Thoracic aorta (tissue), 2 donors: ENCODE measurements at regions not wholly inside any gene's neighbourhood (a gene's known extent, or its start where the extent isn't known, plus 50 kb on each side); places are given as distances from the start of the nearest gene placed in this dataset.

Experiments
- ATAC-seq: fragments of 150-250 bp; one replicate; pipeline ENCODE4 v1.8.0; 2017; ENCODE audit warnings: low read depth; ENCODE audit not compliant: insufficient number of reproducible peaks, low FRiP score
- DNase-seq: peaks from one replicate; pipeline ENCODE4 v3.0.0-alpha.2; 2020; ENCODE audit warnings: low spot score
- H3K27ac ChIP-seq, 2 donors: fragments of 200-600 bp; sonication (generic); 1 replicate in 1 of 2; 2 replicates in 1 of 2; pipeline ENCODE4 v1.5.1; 2016; ENCODE audit warnings: mild to moderate bottlenecking in 2 of 2, moderate library complexity in 2 of 2
- H3K27me3 ChIP-seq: fragments of 200-600 bp; sonication (generic); replicated peaks from 2 replicates; pipeline ENCODE4 v1.6.0; 2016; ENCODE audit warnings: mild to moderate bottlenecking; ENCODE audit not compliant: insufficient read depth
- H3K36me3 ChIP-seq: fragments of 200-600 bp; sonication (generic); one replicate; pipeline ENCODE4 v1.5.1; 2016
- H3K4me1 ChIP-seq, 2 donors: fragments of 200-600 bp; sonication (generic); 1 replicate in 1 of 2; 2 replicates in 1 of 2; pipeline versions ENCODE4 v1.5.1 to v1.6.0; 2016; ENCODE audit warnings: low read depth in 2 of 2, mild to moderate bottlenecking in 1 of 2; ENCODE audit not compliant: control insufficient read depth in 1 of 2
- H3K4me3 ChIP-seq: fragments of 200-600 bp; sonication (generic); 2 replicates; pipeline ENCODE4 v1.5.1; 2016; ENCODE audit warnings: mild to moderate bottlenecking
- H3K9me3 ChIP-seq: fragments of 200-600 bp; sonication (generic); 2 replicates; pipeline ENCODE4 v1.5.1; 2016
- TF ChIP-seq, protein P1 (sequence below): fragments of 200-600 bp; sonication (generic); IDR thresholded peaks from one replicate; pipeline ENCODE4 v1.5.1; 2019; ENCODE audit warnings: antibody characterized with exemption

DNA sequence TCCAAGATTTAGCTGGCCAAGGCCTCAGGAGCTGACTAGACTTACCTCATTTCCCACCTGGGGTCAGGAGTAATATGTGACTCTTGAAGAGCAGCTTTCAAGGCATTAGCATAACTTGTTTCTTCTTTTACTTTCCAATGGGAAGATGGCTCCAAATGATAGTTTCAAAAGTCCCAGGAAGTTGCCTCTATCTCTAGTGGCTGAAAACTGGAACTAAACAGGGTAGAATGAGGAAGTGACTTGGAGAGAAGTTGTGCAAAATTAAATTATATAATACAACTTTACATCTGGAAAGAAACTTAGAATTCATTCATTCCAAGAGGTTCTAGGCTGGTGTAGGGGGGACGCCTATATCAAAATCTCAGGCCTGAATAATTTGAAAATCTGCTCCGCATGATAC lies 250.1 kb upstream of the FMN2 start:
- ATAC-seq (no peak), DNase-seq (no peak)
- Histone ChIP-seq H3K9me3 (no peaks in the 10 kb centered on the region), H3K27me3 (no peaks in the 10 kb centered on the region), H3K36me3 (no peaks in the 10 kb centered on the region), H3K27ac (no peak overlapping the region), H3K4me1 (no peaks in the 10 kb centered on the region), H3K4me3 (no peak overlapping the region)
- TF ChIP-seq, protein P1, sequence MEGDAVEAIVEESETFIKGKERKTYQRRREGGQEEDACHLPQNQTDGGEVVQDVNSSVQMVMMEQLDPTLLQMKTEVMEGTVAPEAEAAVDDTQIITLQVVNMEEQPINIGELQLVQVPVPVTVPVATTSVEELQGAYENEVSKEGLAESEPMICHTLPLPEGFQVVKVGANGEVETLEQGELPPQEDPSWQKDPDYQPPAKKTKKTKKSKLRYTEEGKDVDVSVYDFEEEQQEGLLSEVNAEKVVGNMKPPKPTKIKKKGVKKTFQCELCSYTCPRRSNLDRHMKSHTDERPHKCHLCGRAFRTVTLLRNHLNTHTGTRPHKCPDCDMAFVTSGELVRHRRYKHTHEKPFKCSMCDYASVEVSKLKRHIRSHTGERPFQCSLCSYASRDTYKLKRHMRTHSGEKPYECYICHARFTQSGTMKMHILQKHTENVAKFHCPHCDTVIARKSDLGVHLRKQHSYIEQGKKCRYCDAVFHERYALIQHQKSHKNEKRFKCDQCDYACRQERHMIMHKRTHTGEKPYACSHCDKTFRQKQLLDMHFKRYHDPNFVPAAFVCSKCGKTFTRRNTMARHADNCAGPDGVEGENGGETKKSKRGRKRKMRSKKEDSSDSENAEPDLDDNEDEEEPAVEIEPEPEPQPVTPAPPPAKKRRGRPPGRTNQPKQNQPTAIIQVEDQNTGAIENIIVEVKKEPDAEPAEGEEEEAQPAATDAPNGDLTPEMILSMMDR: no peak

DNA sequence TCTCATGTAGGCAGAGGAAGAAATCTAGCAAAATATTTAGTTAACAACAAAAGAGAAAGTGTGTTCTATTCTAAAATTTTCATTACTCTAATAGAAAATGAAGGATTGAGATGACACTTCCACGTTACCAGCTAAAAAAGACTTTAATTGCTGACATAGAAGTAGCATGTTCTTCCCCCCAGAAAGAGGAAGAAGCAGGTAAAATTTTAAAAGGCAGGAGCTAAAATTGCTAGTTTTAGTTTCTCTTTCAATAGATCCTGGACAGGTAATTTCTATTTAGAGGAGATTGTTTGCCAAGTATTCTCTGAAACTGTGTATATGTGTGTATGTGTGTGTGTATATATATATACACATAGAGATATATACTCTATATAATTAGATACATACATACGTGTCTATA lies 248.1 kb upstream of the FMN2 start:
- Histone ChIP-seq H3K4me1 (no peaks in the 10 kb centered on the region), H3K27ac (no peak overlapping the region), H3K4me3 (no peak overlapping the region), H3K9me3 (no peaks in the 10 kb centered on the region), H3K36me3 (no peaks in the 10 kb centered on the region), H3K27me3 (no peaks in the 10 kb centered on the region)
- ATAC-seq (no peak), DNase-seq (no peak)
- TF ChIP-seq, protein P1: no peak

DNA sequence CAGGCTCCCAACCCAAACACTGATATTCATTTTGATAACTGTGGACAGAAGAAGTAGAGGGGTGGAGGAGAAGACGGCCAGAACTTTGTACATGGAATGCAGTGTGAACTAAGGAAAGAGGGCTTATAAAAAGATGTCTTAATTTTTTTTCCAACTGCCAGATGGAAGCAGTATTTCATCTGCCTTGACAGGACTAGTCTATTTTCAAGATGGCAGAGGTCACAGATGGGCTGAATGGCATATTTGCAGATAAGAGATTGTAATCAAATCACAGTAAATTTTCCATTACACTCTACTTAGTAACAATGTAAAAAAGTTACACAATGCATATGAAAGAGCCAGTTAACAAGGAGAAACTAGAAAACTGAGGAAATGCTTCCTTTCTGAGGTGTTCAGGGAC lies 246.8 kb upstream of the FMN2 start:
- ATAC-seq: no peak
- Histone ChIP-seq H3K27me3 (no peaks in the 10 kb centered on the region), H3K36me3 (no peaks in the 10 kb centered on the region), H3K9me3 (no peaks in the 10 kb centered on the region), H3K27ac (no peak overlapping the region), H3K4me3 (no peak overlapping the region), H3K4me1 (no peaks in the 10 kb centered on the region)
- TF ChIP-seq, protein P1: no peak
- DNase-seq: no peak

DNA sequence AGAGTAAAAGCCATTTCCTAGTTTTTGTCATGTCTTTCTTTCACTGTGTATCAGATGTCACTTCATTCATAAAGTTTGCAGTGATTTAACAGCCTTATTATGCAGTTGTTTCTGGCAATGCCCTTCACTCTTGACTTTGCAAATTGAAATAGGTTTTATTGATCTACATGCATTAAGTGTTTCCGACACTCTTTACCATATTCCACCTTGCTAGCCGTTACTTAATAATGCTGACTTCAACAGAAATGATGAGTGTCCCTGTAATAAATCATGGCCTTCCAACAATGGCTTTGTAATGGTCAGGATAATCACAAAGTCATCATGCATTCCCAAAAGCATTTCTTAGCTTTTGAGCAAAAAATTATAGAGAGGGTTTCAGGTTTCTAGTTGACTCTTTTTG lies 236.8 kb upstream of the FMN2 start:
- H3K27ac ChIP-seq: no peak overlapping the region
- H3K4me3 ChIP-seq: no peak overlapping the region
- no peaks in the 10 kb centered on the region for H3K36me3 ChIP-seq
- ATAC-seq (no peak), DNase-seq (no peak)
- TF ChIP-seq, protein P1: no peak
- no peaks in the 10 kb centered on the region for H3K27me3 ChIP-seq
- no peaks in the 10 kb centered on the region for H3K4me1 ChIP-seq
- no peaks in the 10 kb centered on the region for H3K9me3 ChIP-seq

DNA sequence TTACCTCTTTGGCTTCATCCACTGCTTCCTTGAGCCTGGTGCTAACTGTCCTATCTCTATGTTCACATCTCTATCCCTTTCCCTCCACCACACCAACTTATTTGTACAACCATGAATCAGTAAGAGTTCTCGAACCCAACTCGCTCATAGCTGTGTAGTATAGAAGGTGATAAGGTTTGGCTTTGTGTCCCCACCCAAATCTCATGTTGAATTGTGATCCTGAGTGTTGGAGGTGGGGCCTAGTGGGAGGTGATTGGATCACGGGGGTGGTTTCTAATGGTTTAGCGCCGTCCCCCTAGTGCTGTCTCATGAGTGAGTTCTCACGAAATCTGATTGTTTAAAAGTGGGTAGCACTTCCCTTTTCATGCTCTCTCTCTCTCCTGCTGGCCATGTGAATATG lies 235.6 kb upstream of the FMN2 start:
- DNase-seq (no peak), ATAC-seq (no peak)
- H3K4me1 ChIP-seq: no peaks in the 10 kb centered on the region
- H3K27me3 ChIP-seq: no peaks in the 10 kb centered on the region
- no peak overlapping the region for H3K4me3 ChIP-seq
- no peaks in the 10 kb centered on the region for H3K9me3 ChIP-seq
- H3K36me3 ChIP-seq: no peaks in the 10 kb centered on the region
- TF ChIP-seq, protein P1: no peak
- H3K27ac ChIP-seq: no peak overlapping the region
